GM23338 (cell line): ENCODE measurements at regions not wholly inside any gene's neighbourhood (a gene's known extent, or its start where the extent isn't known, plus 50 kb on each side); places are given as distances from the start of the nearest gene placed in this dataset.
A peak's percentile ranks its signal among the peaks of the same experiment; 100 is the strongest.

Source experiments
- ATAC-seq: fragments of 200-7000 bp; cut with Tn5 transposase; 3 replicates; pipeline ENCODE4 v1.9.1; 2020
- DNase-seq: peaks from one replicate; pipeline ENCODE4 v3.0.0-alpha.2; 2015; ENCODE audit warnings: low spot score
- H2AFZ ChIP-seq: fragments of 200-600 bp; sonication (generic); 2 replicates; pipeline ENCODE4 v1.8.0; 2016; ENCODE audit warnings: antibody characterized with exemption, mild to moderate bottlenecking, moderate library complexity
- H3F3A ChIP-seq: fragments of 200-600 bp; sonication (generic); replicated peaks from 2 replicates; pipeline ENCODE4 v1.8.0; 2017; ENCODE audit warnings: antibody characterized with exemption, mixed run types, low read depth
- H3K27ac ChIP-seq: fragments of 200-600 bp; sonication (generic); 2 replicates; pipeline ENCODE4 v1.6.1; 2016; ENCODE audit warnings: low read depth
- H3K27me3 ChIP-seq: fragments of 200-600 bp; sonication (generic); 2 replicates; pipeline ENCODE4 v1.8.0; 2016; ENCODE audit warnings: mild to moderate bottlenecking, mixed run types, moderate library complexity; ENCODE audit not compliant: insufficient read depth
- H3K36me3 ChIP-seq: fragments of 200-600 bp; sonication (generic); 2 replicates; pipeline ENCODE4 v1.8.0; 2016; ENCODE audit warnings: mild to moderate bottlenecking; ENCODE audit not compliant: insufficient read depth
- H3K4me1 ChIP-seq: fragments of 200-600 bp; sonication (generic); 2 replicates; pipeline ENCODE4 v1.8.0; 2016; ENCODE audit warnings: mild to moderate bottlenecking, moderate library complexity; ENCODE audit not compliant: insufficient read depth
- H3K4me2 ChIP-seq: fragments of 200-600 bp; sonication (generic); 2 replicates; pipeline ENCODE4 v1.7.1; 2017; ENCODE audit warnings: mixed run types
- H3K4me3 ChIP-seq: fragments of 200-600 bp; sonication (generic); 2 replicates; pipeline ENCODE4 v1.6.1; 2016; ENCODE audit warnings: mixed run types
- H3K79me2 ChIP-seq: fragments of 200-600 bp; sonication (generic); replicated peaks from 2 replicates; pipeline ENCODE4 v1.8.0; 2017; ENCODE audit warnings: mild to moderate bottlenecking; ENCODE audit not compliant: insufficient read depth
- H3K9me2 ChIP-seq: fragments of 200-600 bp; sonication (generic); 2 replicates; pipeline ENCODE4 v1.8.0; 2017; ENCODE audit not compliant: insufficient read depth
- H4K20me1 ChIP-seq: fragments of 200-600 bp; sonication (generic); replicated peaks from 2 replicates; pipeline ENCODE4 v1.8.0; 2017; ENCODE audit warnings: mild to moderate bottlenecking; ENCODE audit not compliant: insufficient read depth
- H3K27ac Mint-ChIP-seq: 2 replicates; pipeline ENCODE4 v1.8.0; 2020; ENCODE audit warnings: inconsistent platforms, mild to moderate bottlenecking, moderate library complexity, mixed read lengths
- H3K27me3 Mint-ChIP-seq: 3 replicates; pipeline ENCODE4 v1.8.0; 2022; ENCODE audit warnings: low read depth, mild to moderate bottlenecking, moderate library complexity, mixed read lengths, inconsistent platforms; ENCODE audit not compliant: insufficient read depth, poor library complexity
- H3K36me3 Mint-ChIP-seq: 3 replicates; pipeline ENCODE4 v1.8.0; 2021; ENCODE audit warnings: low read depth, mild to moderate bottlenecking, inconsistent platforms, moderate library complexity, mixed read lengths
- H3K4me1 Mint-ChIP-seq: 3 replicates; pipeline ENCODE4 v1.8.0; 2020; ENCODE audit warnings: mild to moderate bottlenecking, inconsistent platforms, mixed read lengths
- H3K4me3 Mint-ChIP-seq: 3 replicates; pipeline ENCODE4 v1.8.0; 2021; ENCODE audit warnings: moderate library complexity, mild to moderate bottlenecking, inconsistent platforms, mixed read lengths
- H3K9me3 Mint-ChIP-seq: 3 replicates; pipeline ENCODE4 v1.8.0; 2020; ENCODE audit warnings: moderate library complexity, mild to moderate bottlenecking, inconsistent platforms, mixed read lengths
- CREB1 ChIP-seq: fragments of 250-450 bp; sonication (Bioruptor Pico); IDR thresholded peaks from 2 replicates; pipeline ENCODE4 v1.5.0; 2020; ENCODE audit warnings: low read depth, mild to moderate bottlenecking, moderate library complexity
- CTCF ChIP-seq, 2 experiments: fragments of 200-600 bp in 1 of 2; sonication (generic) in 1 of 2; conservative IDR thresholded peaks; 2 replicates each; pipeline versions ENCODE4 v1.5.1 to v1.6.1; 2016 to 2017; ENCODE audit warnings: antibody characterized with exemption in 2 of 2, low read depth in 2 of 2, mild to moderate bottlenecking in 2 of 2, moderate library complexity in 1 of 2
- EZH2 ChIP-seq: fragments of 200-600 bp; sonication (generic); IDR thresholded peaks from one replicate; pipeline ENCODE4 v1.8.0; 2017; ENCODE audit warnings: antibody characterized with exemption, mild to moderate bottlenecking, low read depth; ENCODE audit not compliant: unreplicated experiment
- NANOG ChIP-seq: IDR thresholded peaks from 2 replicates; pipeline ENCODE4 v1.6.1; 2016; ENCODE audit warnings: antibody characterized with exemption, borderline replicate concordance
- REST ChIP-seq: IDR thresholded peaks from one replicate; pipeline ENCODE4 v1.6.1; 2018; ENCODE audit warnings: antibody characterized with exemption; ENCODE audit not compliant: unreplicated experiment
- STAT1 ChIP-seq: IDR thresholded peaks from one replicate; pipeline ENCODE4 v1.6.1; 2016; ENCODE audit warnings: antibody characterized with exemption; ENCODE audit not compliant: unreplicated experiment
- ZNF331 ChIP-seq: fragments of 250-450 bp; sonication (Bioruptor Pico); IDR thresholded peaks from 2 replicates; pipeline ENCODE4 v1.5.0; 2020; ENCODE audit warnings: low read depth, mild to moderate bottlenecking, moderate library complexity

- no peak for TF ChIP-seq CTCF (conservative IDR thresholded peaks at IDR 0.05; ENCODE audit: low read depth in 2 of 2)
- no peak for TF ChIP-seq REST
- no peak for TF ChIP-seq NANOG
- TF ChIP-seq ZNF331 (CRISPR knock-in tag) = no peak
- no peak for TF ChIP-seq CREB1 (CRISPR knock-in tag)
- no peak for TF ChIP-seq EZH2
These were observed 69.8 kb upstream of the DUSP22 start (continued) for GRCh38 chr6:222468-222867.

GRCh38 chr6:223136-223535, 69.2 kb upstream of the DUSP22 start:
- H3K27me3 Mint-ChIP-seq = peaks cover 11% of the 10 kb centered on the region
- TF ChIP-seq REST = no peak
- no peak for TF ChIP-seq CREB1 (CRISPR knock-in tag)
- TF ChIP-seq CTCF (conservative IDR thresholded peaks at IDR 0.05; ENCODE audit: low read depth in 2 of 2) = no peak
- no peak for TF ChIP-seq ZNF331 (CRISPR knock-in tag)
- no peak for TF ChIP-seq STAT1

More at GRCh38 chr6:223136-223535, 69.2 kb upstream of the DUSP22 start:
- H3K36me3 ChIP-seq = no peaks in the 10 kb centered on the region
- DNase-seq (no peak), ATAC-seq (peak; percentile 21; the same call in 2 of the 3 replicates)
- no peak overlapping the region for H3K4me3 ChIP-seq
- H3K4me2 ChIP-seq = peak overlapping the region; percentile 36; the same call in 1 of the 2 replicates
- no peak overlapping the region for H3K4me3 Mint-ChIP-seq
- no peaks in the 10 kb centered on the region for H4K20me1 ChIP-seq
- peaks cover 27% of the 10 kb centered on the region for H3K4me1 Mint-ChIP-seq
- H3K9me3 Mint-ChIP-seq = peaks cover 3% of the 10 kb centered on the region; the same call in 1 of the 3 replicates
- no peaks in the 10 kb centered on the region for H3K27me3 ChIP-seq
- H3K36me3 Mint-ChIP-seq = no peaks in the 10 kb centered on the region
- no peaks in the 10 kb centered on the region for H3K9me2 ChIP-seq
- no peaks in the 10 kb centered on the region for H3F3A ChIP-seq
- H3K27ac Mint-ChIP-seq = no peak overlapping the region
- H2AFZ ChIP-seq = peak overlapping the region; percentile 3
- H3K79me2 ChIP-seq = no peaks in the 10 kb centered on the region
- H3K4me1 ChIP-seq = peaks cover 16% of the 10 kb centered on the region
- no peak overlapping the region for H3K27ac ChIP-seq
